PC-9 (cell line): ENCODE measurements at regions not wholly inside any gene's neighbourhood (a gene's known extent, or its start where the extent isn't known, plus 50 kb on each side); places are given as distances from the start of the nearest gene placed in this dataset.

Experiments
- CTCF ChIP-seq: fragments of 200-600 bp; sonication (generic); conservative IDR thresholded peaks from 2 replicates; pipeline ENCODE4 v1.6.1; 2017; ENCODE audit warnings: mixed run types, antibody characterized with exemption, mild to moderate bottlenecking, moderate library complexity
- EZH2 ChIP-seq: fragments of 200-600 bp; sonication (generic); IDR thresholded peaks from 2 replicates; pipeline ENCODE4 v1.8.0; 2017; ENCODE audit warnings: antibody characterized with exemption, low read depth

- no peak for TF ChIP-seq EZH2
- TF ChIP-seq CTCF, result no peak
Measured at GRCh38 chr18:78566065-78566464, 413.6 kb upstream of the SALL3 start.
